A549 (cell line): ENCODE measurements at regions not wholly inside any gene's neighbourhood (a gene's known extent, or its start where the extent isn't known, plus 50 kb on each side); places are given as distances from the start of the nearest gene placed in this dataset.

Experiments used
- ATAC-seq, 2 experiments: fragments of 200-7000 bp in 1 of 2; fragments of >200 bp in 1 of 2; cut with Nextera tagmentation in 1 of 2; cut with Tn5 transposase in 1 of 2; 3 replicates each; pipeline versions ENCODE4 v1.8.0 to v1.9.1; 2018 to 2020; ENCODE audit warnings: mild to moderate bottlenecking in 1 of 2, moderate library complexity in 1 of 2
- CTCF ChIA-PET: fragments of 300-600 bp; sonication (Branson Sonifier 250); formaldehyde crosslinking; extraction: SDS; loops from one replicate; lab custom pipeline; 2021; ENCODE audit warnings: antibody characterized with exemption, inconsistent platforms; lab: Yijun Ruan, JAX
- POLR2A ChIA-PET: fragments of 350-600 bp; formaldehyde crosslinking; extraction: SDS; loops from one replicate; lab custom pipeline; 2021; ENCODE audit warnings: antibody characterized with exemption, inconsistent platforms; lab: Yijun Ruan, JAX
- DNase-seq, 2 experiments: peaks; one replicate each; pipeline versions ENCODE4 v3.0.0 to v3.0.0-alpha.2; 2011 to 2016; ENCODE audit warnings: low read depth in 1 of 2, low spot score in 1 of 2
- FAIRE-seq: peaks from 2 replicates; lab custom pipeline; 2011; peaks lifted over from hg19 to GRCh38; lab: Jason Lieb, UNC
- H3K27ac ChIP-seq, 2 experiments: fragments of >200 bp; sonication (Bioruptor Twin); formaldehyde crosslinking; 3 replicates each; pipeline ENCODE4 v1.5.1; 2016 to 2017
- H3K4me1 ChIP-seq: fragments of >200 bp; sonication (Bioruptor Twin); formaldehyde crosslinking; 3 replicates; pipeline ENCODE4 v1.6.1; 2016
- H3K4me2 ChIP-seq: fragments of >200 bp; sonication (Bioruptor Twin); formaldehyde crosslinking; 3 replicates; pipeline ENCODE4 v1.6.1; 2016
- H3K4me3 ChIP-seq: fragments of >200 bp; sonication (Bioruptor Twin); formaldehyde crosslinking; 3 replicates; pipeline ENCODE4 v1.5.1; 2016
- H3K9me3 ChIP-seq: fragments of >200 bp; sonication (Bioruptor Twin); formaldehyde crosslinking; 3 replicates; pipeline ENCODE4 v1.6.1; 2016
- CBX2 ChIP-seq: fragments of 200-600 bp; sonication (generic); IDR thresholded peaks from 2 replicates; pipeline ENCODE4 v1.6.1; 2016; ENCODE audit warnings: low read depth, mild to moderate bottlenecking, borderline replicate concordance
- CHD2 ChIP-seq: fragments of 150-350 bp; IDR thresholded peaks from 2 replicates; pipeline ENCODE4 v1.6.1; 2014; ENCODE audit warnings: low read length; ENCODE audit not compliant: partially characterized antibody
- EHF ChIP-seq: fragments of 250-450 bp; sonication (Bioruptor Pico); IDR thresholded peaks from 2 replicates; pipeline ENCODE4 v1.5.0; 2020; ENCODE audit warnings: mild to moderate bottlenecking
- EHMT2 ChIP-seq: fragments of 200-600 bp; sonication (generic); IDR thresholded peaks from 2 replicates; pipeline ENCODE4 v1.6.1; 2016; ENCODE audit warnings: antibody characterized with exemption, low read depth, mild to moderate bottlenecking, moderate library complexity
- FOSL2 ChIP-seq, 2 experiments: fragments of 450-650 bp in 1 of 2; fragments of >200 bp in 1 of 2; sonication (Bioruptor Twin) in 1 of 2; formaldehyde crosslinking; IDR thresholded peaks; 2 replicates each; pipeline versions ENCODE4 v1.5.0 to v1.6.1; 2016 to 2020; ENCODE audit warnings: mild to moderate bottlenecking in 1 of 2, moderate library complexity in 1 of 2
- HOXA7 ChIP-seq: fragments of 250-450 bp; sonication (Bioruptor Pico); IDR thresholded peaks from 2 replicates; pipeline ENCODE4 v1.5.0; 2020; ENCODE audit warnings: mild to moderate bottlenecking, moderate library complexity
- HOXB13 ChIP-seq: fragments of 250-450 bp; sonication (Bioruptor Pico); IDR thresholded peaks from 2 replicates; pipeline ENCODE4 v1.5.0; 2020; ENCODE audit warnings: low read depth, mild to moderate bottlenecking, moderate library complexity
- HOXB5 ChIP-seq: fragments of 250-450 bp; sonication (Bioruptor Pico); IDR thresholded peaks from 2 replicates; pipeline ENCODE4 v1.5.0; 2020; ENCODE audit warnings: mild to moderate bottlenecking, moderate library complexity
- MAFK ChIP-seq: fragments of 450-650 bp; IDR thresholded peaks from 2 replicates; pipeline ENCODE4 v1.6.1; 2014; ENCODE audit not compliant: partially characterized antibody
- MAZ ChIP-seq: fragments of 150-350 bp; IDR thresholded peaks from 2 replicates; pipeline ENCODE4 v1.6.1; 2014; ENCODE audit warnings: antibody characterized with exemption, low read depth, low read length, borderline replicate concordance
- NPAS2 ChIP-seq: fragments of 250-450 bp; sonication (Bioruptor Pico); IDR thresholded peaks from 2 replicates; pipeline ENCODE4 v1.8.0; 2022; ENCODE audit warnings: mild to moderate bottlenecking, moderate library complexity, borderline replicate concordance
- NR3C1 ChIP-seq: fragments of >200 bp; sonication (Bioruptor Twin); formaldehyde crosslinking; IDR thresholded peaks from 3 replicates; pipeline ENCODE4 v1.6.1; 2017
- PHF8 ChIP-seq: fragments of 200-600 bp; sonication (generic); IDR thresholded peaks from 2 replicates; pipeline ENCODE4 v1.6.1; 2016; ENCODE audit warnings: low read depth, mild to moderate bottlenecking, antibody characterized with exemption, moderate library complexity, borderline replicate concordance
- POLR2A ChIP-seq: IDR thresholded peaks from 2 replicates; pipeline ENCODE4 v1.6.1; 2012; ENCODE audit warnings: mild to moderate bottlenecking, low read length
- POLR2AphosphoS2 ChIP-seq: conservative IDR thresholded peaks from 2 replicates; pipeline ENCODE4 v1.6.1; 2012; ENCODE audit warnings: low read length, improper control_type of control experiment, inconsistent platforms
- RAD21 ChIP-seq, 2 experiments: fragments of >200 bp in 1 of 2; sonication (Bioruptor Twin) in 1 of 2; formaldehyde crosslinking in 1 of 2; IDR thresholded peaks in 1 of 2; conservative IDR thresholded peaks in 1 of 2; 2 replicates in 1 of 2; 3 replicates in 1 of 2; pipeline ENCODE4 v1.6.1; 2012 to 2018; ENCODE audit warnings: inconsistent platforms in 1 of 2
- RNF2 ChIP-seq: fragments of 200-600 bp; sonication (generic); IDR thresholded peaks from 2 replicates; pipeline ENCODE4 v1.6.1; 2016; ENCODE audit warnings: low read depth, mild to moderate bottlenecking, antibody characterized with exemption, moderate library complexity, borderline replicate concordance
- SREBF2 ChIP-seq: fragments of 450-650 bp; IDR thresholded peaks from 2 replicates; pipeline ENCODE4 v1.6.1; 2014; ENCODE audit warnings: mild to moderate bottlenecking, moderate library complexity
- ZNF302 ChIP-seq: fragments of 250-450 bp; sonication (Bioruptor Pico); IDR thresholded peaks from 2 replicates; pipeline ENCODE4 v1.9.0; 2021; ENCODE audit warnings: inconsistent platforms, mild to moderate bottlenecking, moderate library complexity
- WGBS: methylation state at CpG from one replicate; pipeline ENCODE4 v1.1.6; 2017; ENCODE audit errors: missing lambda C conversion rate; 5-methylcytosine and 5-hydroxymethylcytosine counted together
- TF ChIP-seq, protein P1 (sequence below): fragments of >200 bp; sonication (Bioruptor Twin); formaldehyde crosslinking; IDR thresholded peaks from 2 replicates; pipeline ENCODE4 v1.6.1; 2016
- TF ChIP-seq, protein P2 (sequence below): fragments of 200-600 bp; sonication (generic); IDR thresholded peaks from 2 replicates; pipeline ENCODE4 v1.6.1; 2016; ENCODE audit warnings: antibody characterized with exemption, mild to moderate bottlenecking, moderate library complexity
- TF ChIP-seq, protein P3 (sequence below): fragments of 150-350 bp; IDR thresholded peaks from 2 replicates; pipeline ENCODE4 v1.6.1; 2014; ENCODE audit warnings: low read depth, mild to moderate bottlenecking, low read length
- TF ChIP-seq, protein P4 (sequence below): IDR thresholded peaks from 2 replicates; pipeline ENCODE4 v1.6.1; 2012
- TF ChIP-seq, protein P5 (sequence below): IDR thresholded peaks from 2 replicates; pipeline ENCODE4 v1.6.1; 2012; ENCODE audit warnings: low read depth, borderline replicate concordance

DNA sequence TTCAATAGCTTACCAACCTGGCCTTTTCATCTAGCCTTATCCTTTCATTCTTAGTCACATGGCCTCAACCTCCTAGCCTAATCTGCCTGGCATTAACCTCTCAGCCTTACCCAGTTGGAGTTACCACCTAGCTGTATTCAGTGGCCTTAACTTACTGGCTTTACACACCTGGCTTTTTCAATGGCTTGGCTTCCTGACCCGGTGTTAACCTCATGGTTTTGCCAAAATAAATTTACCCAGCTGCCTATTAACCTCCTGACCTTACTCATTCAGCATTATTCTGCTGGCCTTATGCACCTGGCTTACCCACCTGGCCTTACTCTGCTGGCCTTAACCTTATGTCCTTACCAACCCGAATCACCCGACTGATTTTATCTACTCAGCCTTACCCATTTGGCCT is 135.5 kb upstream of the ZSWIM2 start:
- ChIA-PET CTCF (no interaction called here), POLR2A (no interaction called here)
- WGBS, result 71% methylated on average over 3 of the region's 3 CpGs
- Histone ChIP-seq H3K4me1 (no peaks in the 10 kb centered on the region), H3K4me3 (no peak overlapping the region), H3K27ac (no peak overlapping the region), H3K4me2 (no peak overlapping the region), H3K9me3 (no peaks in the 10 kb centered on the region; the same call in 2 of the 3 replicates)
- ATAC-seq (no peak), FAIRE-seq (no peak), DNase-seq (no peak)
- TF ChIP-seq ZNF302 (CRISPR knock-in tag), result no peak

DNA sequence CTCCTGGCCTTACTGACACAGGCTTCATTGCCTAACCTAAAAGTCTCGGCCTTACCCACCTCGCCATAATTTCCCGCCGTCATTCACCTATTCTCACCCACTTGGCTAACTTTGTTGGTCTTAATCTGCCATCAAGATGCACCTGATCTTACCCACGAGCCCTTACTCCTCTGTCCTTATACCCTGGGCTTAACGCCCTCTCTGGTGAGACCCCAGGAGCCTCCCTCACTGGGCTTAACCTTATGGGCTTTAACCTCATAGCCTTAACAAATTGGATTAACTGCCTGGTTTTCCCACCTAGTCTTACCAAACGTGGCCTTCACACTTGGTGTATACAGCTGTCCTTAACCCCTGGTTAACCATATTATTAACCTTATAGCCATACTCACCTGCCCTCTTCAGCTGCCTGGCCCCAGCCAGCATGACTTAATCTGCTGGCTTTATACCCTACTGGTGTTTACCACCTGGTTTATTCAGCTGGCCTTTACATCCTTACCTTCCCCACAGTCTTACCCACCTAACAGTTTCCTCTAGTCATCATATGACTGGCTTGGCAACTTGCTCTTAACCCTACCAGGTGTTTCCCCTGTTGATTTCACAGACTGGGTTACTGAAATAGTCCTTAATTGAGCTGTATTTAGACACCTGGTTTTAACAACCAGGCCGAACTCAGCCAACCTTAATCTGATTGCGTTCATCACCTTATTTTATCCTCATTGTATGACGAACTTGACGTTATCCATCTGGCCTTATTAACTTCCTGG is 132.0 kb upstream of the ZSWIM2 start:
- ATAC-seq (no peak), FAIRE-seq (no peak), DNase-seq (no peak)
- H3K4me3 ChIP-seq, result no peak overlapping the region
- H3K4me2 ChIP-seq, result no peak overlapping the region
- no peak for TF ChIP-seq POLR2AphosphoS2
- TF ChIP-seq NR3C1, result no peak
- TF ChIP-seq CHD2, result no peak
- no peak for TF ChIP-seq SREBF2
- TF ChIP-seq EHMT2, result no peak
- TF ChIP-seq POLR2A, result no peak
- TF ChIP-seq, protein P1, sequence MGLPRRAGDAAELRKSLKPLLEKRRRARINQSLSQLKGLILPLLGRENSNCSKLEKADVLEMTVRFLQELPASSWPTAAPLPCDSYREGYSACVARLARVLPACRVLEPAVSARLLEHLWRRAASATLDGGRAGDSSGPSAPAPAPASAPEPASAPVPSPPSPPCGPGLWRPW, result no peak
- no peak for TF ChIP-seq CBX2
- TF ChIP-seq, protein P2, sequence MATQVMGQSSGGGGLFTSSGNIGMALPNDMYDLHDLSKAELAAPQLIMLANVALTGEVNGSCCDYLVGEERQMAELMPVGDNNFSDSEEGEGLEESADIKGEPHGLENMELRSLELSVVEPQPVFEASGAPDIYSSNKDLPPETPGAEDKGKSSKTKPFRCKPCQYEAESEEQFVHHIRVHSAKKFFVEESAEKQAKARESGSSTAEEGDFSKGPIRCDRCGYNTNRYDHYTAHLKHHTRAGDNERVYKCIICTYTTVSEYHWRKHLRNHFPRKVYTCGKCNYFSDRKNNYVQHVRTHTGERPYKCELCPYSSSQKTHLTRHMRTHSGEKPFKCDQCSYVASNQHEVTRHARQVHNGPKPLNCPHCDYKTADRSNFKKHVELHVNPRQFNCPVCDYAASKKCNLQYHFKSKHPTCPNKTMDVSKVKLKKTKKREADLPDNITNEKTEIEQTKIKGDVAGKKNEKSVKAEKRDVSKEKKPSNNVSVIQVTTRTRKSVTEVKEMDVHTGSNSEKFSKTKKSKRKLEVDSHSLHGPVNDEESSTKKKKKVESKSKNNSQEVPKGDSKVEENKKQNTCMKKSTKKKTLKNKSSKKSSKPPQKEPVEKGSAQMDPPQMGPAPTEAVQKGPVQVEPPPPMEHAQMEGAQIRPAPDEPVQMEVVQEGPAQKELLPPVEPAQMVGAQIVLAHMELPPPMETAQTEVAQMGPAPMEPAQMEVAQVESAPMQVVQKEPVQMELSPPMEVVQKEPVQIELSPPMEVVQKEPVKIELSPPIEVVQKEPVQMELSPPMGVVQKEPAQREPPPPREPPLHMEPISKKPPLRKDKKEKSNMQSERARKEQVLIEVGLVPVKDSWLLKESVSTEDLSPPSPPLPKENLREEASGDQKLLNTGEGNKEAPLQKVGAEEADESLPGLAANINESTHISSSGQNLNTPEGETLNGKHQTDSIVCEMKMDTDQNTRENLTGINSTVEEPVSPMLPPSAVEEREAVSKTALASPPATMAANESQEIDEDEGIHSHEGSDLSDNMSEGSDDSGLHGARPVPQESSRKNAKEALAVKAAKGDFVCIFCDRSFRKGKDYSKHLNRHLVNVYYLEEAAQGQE, result no peak
- TF ChIP-seq HOXB13 (CRISPR knock-in tag), result no peak
- no peak for TF ChIP-seq EHF
- TF ChIP-seq, protein P3, sequence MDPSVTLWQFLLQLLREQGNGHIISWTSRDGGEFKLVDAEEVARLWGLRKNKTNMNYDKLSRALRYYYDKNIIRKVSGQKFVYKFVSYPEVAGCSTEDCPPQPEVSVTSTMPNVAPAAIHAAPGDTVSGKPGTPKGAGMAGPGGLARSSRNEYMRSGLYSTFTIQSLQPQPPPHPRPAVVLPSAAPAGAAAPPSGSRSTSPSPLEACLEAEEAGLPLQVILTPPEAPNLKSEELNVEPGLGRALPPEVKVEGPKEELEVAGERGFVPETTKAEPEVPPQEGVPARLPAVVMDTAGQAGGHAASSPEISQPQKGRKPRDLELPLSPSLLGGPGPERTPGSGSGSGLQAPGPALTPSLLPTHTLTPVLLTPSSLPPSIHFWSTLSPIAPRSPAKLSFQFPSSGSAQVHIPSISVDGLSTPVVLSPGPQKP, result no peak
- H3K4me1 ChIP-seq, result no peaks in the 10 kb centered on the region
- POLR2A ChIA-PET, result no interaction called here
- WGBS, result 66% methylated on average over 11 of the region's 11 CpGs
- no peak overlapping the region for H3K27ac ChIP-seq
- CTCF ChIA-PET, result interaction anchor here (0.6 kb wide), 2 partner anchors 44 to 236 kb away, joined by 3 read pairs; no protein-coding TSS in a partner anchor
- no peaks in the 10 kb centered on the region for H3K9me3 ChIP-seq

DNA sequence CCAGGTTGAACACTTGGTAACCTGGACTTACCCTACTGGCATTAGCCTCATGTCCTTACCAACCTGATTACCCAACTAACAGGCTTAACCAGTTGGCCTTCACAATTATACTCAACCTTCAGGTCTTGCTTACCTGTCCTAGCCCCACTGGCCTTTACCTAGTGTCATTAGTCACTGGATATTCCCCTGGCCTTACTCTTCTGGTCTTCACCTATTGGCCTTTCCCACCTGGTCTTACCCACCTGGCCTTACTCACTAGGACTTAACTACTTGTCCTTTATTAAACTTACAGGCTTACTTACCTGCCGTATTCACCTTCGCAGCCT is 131.1 kb upstream of the ZSWIM2 start:
- H3K9me3 ChIP-seq, result no peaks in the 10 kb centered on the region
- no peak overlapping the region for H3K4me3 ChIP-seq
- FAIRE-seq, result no peak
- ATAC-seq, result no peak
- H3K4me2 ChIP-seq, result no peak overlapping the region
- no peak overlapping the region for H3K27ac ChIP-seq
- WGBS, result 94% methylated on average over 2 of the region's 2 CpGs
- H3K4me1 ChIP-seq, result no peaks in the 10 kb centered on the region
- no peak for DNase-seq
- POLR2A ChIA-PET, result no interaction called here
- TF ChIP-seq RAD21 (conservative IDR thresholded peaks at IDR 0.05 in 1 of 2, IDR thresholded peaks at IDR 0.05 in 1 of 2) (no peak), MAZ (no peak), RNF2 (no peak), PHF8 (no peak), FOSL2 (IDR thresholded peaks at IDR 0.05) (no peak), FOSL2 (CRISPR knock-in tag; IDR thresholded peaks at IDR 0.05) (no peak), MAFK (no peak), POLR2A (no peak), HOXA7 (CRISPR knock-in tag) (no peak), NPAS2 (no peak), EHF (no peak), HOXB5 (CRISPR knock-in tag) (no peak)
- TF ChIP-seq, protein P4, sequence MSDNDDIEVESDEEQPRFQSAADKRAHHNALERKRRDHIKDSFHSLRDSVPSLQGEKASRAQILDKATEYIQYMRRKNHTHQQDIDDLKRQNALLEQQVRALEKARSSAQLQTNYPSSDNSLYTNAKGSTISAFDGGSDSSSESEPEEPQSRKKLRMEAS, result no peak
- TF ChIP-seq, protein P5, sequence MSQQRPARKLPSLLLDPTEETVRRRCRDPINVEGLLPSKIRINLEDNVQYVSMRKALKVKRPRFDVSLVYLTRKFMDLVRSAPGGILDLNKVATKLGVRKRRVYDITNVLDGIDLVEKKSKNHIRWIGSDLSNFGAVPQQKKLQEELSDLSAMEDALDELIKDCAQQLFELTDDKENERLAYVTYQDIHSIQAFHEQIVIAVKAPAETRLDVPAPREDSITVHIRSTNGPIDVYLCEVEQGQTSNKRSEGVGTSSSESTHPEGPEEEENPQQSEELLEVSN, result no peak
- CTCF ChIA-PET, result no interaction called here
